ENCODE measurements at regions not wholly inside any gene's neighbourhood (a gene's known extent, or its start where the extent isn't known, plus 50 kb on each side); places are given as distances from the start of the nearest gene placed in this dataset.
"Not testable (repeated sequence)": the region's sequence is repeated elsewhere in the genome, so short reads cannot be mapped to it uniquely, and the experiment has no call there.

GRCh38 chr9:115757461-115757860 lies 396.1 kb upstream of the PAPPA start:
- DNase-seq, result no peak

- no peak for DNase-seq
Observed at GRCh38 chr9:115758441-115758840, 395.1 kb upstream of the PAPPA start.

- DNase-seq, result no peak
Observed at GRCh38 chr9:115759426-115759825, 394.2 kb upstream of the PAPPA start.

GRCh38 chr9:115764645-115765044 lies 388.9 kb upstream of the PAPPA start:
- DNase-seq, result no peak

- no peak for DNase-seq
Observed at GRCh38 chr9:115765060-115765459, 388.5 kb upstream of the PAPPA start.

- no peak for DNase-seq
Observed at GRCh38 chr9:115766370-115766955, 387.1 kb upstream of the PAPPA start.

GRCh38 chr9:115770521-115770920 lies 383.1 kb upstream of the PAPPA start:
- no peak for DNase-seq

- no peak for DNase-seq
Observed at GRCh38 chr9:115775659-115776058, 377.9 kb upstream of the PAPPA start.

- no peak for DNase-seq
Observed at GRCh38 chr9:115777610-115778009, 376.0 kb upstream of the PAPPA start.

GRCh38 chr9:115781070-115781736 lies 372.4 kb upstream of the PAPPA start:
- DNase-seq, result no peak

GRCh38 chr9:115786321-115786720 lies 367.3 kb upstream of the PAPPA start:
- no peak for DNase-seq

GRCh38 chr9:115790520-115790919 lies 363.1 kb upstream of the PAPPA start:
- no peak for DNase-seq

- no peak for DNase-seq
Observed at GRCh38 chr9:115794921-115795475, 358.6 kb upstream of the PAPPA start.

- no peak for DNase-seq
Observed at GRCh38 chr9:115799734-115800133, 353.9 kb upstream of the PAPPA start.

- DNase-seq, result no peak
Observed at GRCh38 chr9:115804206-115804605, 349.4 kb upstream of the PAPPA start.

- no peak for DNase-seq
Observed at GRCh38 chr9:115808108-115808507, 345.5 kb upstream of the PAPPA start.

GRCh38 chr9:115808695-115809094 lies 344.9 kb upstream of the PAPPA start:
- DNase-seq, result no peak

- no peak for DNase-seq
Observed at GRCh38 chr9:115810166-115810565, 343.4 kb upstream of the PAPPA start.

GRCh38 chr9:115814081-115814480 lies 339.5 kb upstream of the PAPPA start:
- no peak for DNase-seq

- no peak for DNase-seq
Observed at GRCh38 chr9:115815786-115816185, 337.8 kb upstream of the PAPPA start.

- DNase-seq, result not testable (repeated sequence)
Observed at GRCh38 chr9:115818651-115819050, 334.9 kb upstream of the PAPPA start.

GRCh38 chr9:115832031-115832430 lies 321.6 kb upstream of the PAPPA start:
- DNase-seq, result no peak

GRCh38 chr9:115837618-115838017 lies 316.0 kb upstream of the PAPPA start:
- no peak for DNase-seq

GRCh38 chr9:115838417-115838816 lies 315.2 kb upstream of the PAPPA start:
- DNase-seq, result no peak

GRCh38 chr9:115844433-115844832 lies 309.2 kb upstream of the PAPPA start:
- DNase-seq, result not testable (repeated sequence)

All from NK-92 treated with Interleukin-12 subunit alpha and Interleukin-12 subunit beta, amount 100 ng/mL, for 24 hours (cell line).